ENCODE measurements at regions not wholly inside any gene's neighbourhood (a gene's known extent, or its start where the extent isn't known, plus 50 kb on each side); places are given as distances from the start of the nearest gene placed in this dataset.

- no peak for DNase-seq
- no peak overlapping the region for H3K4me3 Mint-ChIP-seq
- peaks cover 28 to 29% of the 10 kb centered on the region in 2 experiments for H3K4me1 Mint-ChIP-seq
- Histone ChIP-seq H2BK5ac (ENCODE audit: insufficient read length, low read length) (no peak overlapping the region), H4K8ac (replicated peaks; ENCODE audit: insufficient read length, low read depth, low read length) (no peak overlapping the region), H2BK120ac (ENCODE audit: low read depth, low read length, poor library complexity, severe bottlenecking) (no peak overlapping the region), H2AK5ac (ENCODE audit: insufficient read length, low read length) (no peak overlapping the region), H3K9me3 (ENCODE audit: control insufficient read depth, low read depth, low read length) (no peaks in the 10 kb centered on the region), H2BK15ac (ENCODE audit: low read depth, low read length) (no peak overlapping the region), H3K56ac (ENCODE audit: insufficient read length, low read depth, low read length) (no peak overlapping the region), H3K79me2 (ENCODE audit: insufficient read depth, low read length) (no peaks in the 10 kb centered on the region), H3K9ac (ENCODE audit: extremely low read depth, insufficient read length, low read length) (no peak overlapping the region), H3K23me2 (ENCODE audit: insufficient read length, low read depth, low read length, poor library complexity, severe bottlenecking) (no peaks in the 10 kb centered on the region), H2AFZ (ENCODE audit: low read length) (no peak overlapping the region), H3K4me2 (ENCODE audit: insufficient read depth, insufficient read length, low read length) (no peak overlapping the region), H3K14ac (ENCODE audit: insufficient read depth, low read length) (no peak overlapping the region), H2BK20ac (ENCODE audit: low read depth, low read length, poor library complexity, severe bottlenecking) (no peak overlapping the region), H3K79me1 (ENCODE audit: insufficient read depth, low read depth, low read length, poor library complexity, severe bottlenecking) (no peaks in the 10 kb centered on the region), H3K18ac (ENCODE audit: insufficient read length, low read depth, low read length) (no peak overlapping the region), H4K5ac (ENCODE audit: insufficient read length, low read depth, low read length) (no peak overlapping the region), H4K20me1 (ENCODE audit: control insufficient read depth, insufficient read depth, insufficient read length) (no peaks in the 10 kb centered on the region), H3T11ph (ENCODE audit: low read length) (no peak overlapping the region), H4K91ac (ENCODE audit: insufficient read length, low read depth, low read length) (no peak overlapping the region), H3K4ac (ENCODE audit: low read depth, low read length) (no peak overlapping the region), H2BK12ac (ENCODE audit: insufficient read length, low read depth, low read length) (no peak overlapping the region), H3K27ac (ENCODE audit: insufficient read length, low read depth, low read length) (no peak overlapping the region), H3K23ac (ENCODE audit: insufficient read length, low read depth, low read length) (no peak overlapping the region), H3K4me1 (ENCODE audit: insufficient read depth, low read length) (peaks cover 4% of the 10 kb centered on the region; the same call in 1 of the 2 replicates), H3K27me3 (ENCODE audit: insufficient read depth, low read length) (no peaks in the 10 kb centered on the region)
- peaks cover 0 to 1% (median 0%) of the 10 kb centered on the region in 3 experiments; a peak in 1 of 7 replicates for H3K36me3 Mint-ChIP-seq (ENCODE audit: insufficient read depth in 1 of 3, low read depth in 3 of 3)
- no peak for TF ChIP-seq CTCF (conservative IDR thresholded peaks at IDR 0.05)
- H3K27ac Mint-ChIP-seq: no peak overlapping the region; a peak in 1 of 7 replicates
- H3K27me3 Mint-ChIP-seq (ENCODE audit: low read depth): no peaks in the 10 kb centered on the region
- no CpG with 5 or more reads among the region's 6 CpGs for WGBS (ENCODE audit: extremely low coverage, insufficient read length, low lambda C conversion rate)
- H3K9me3 Mint-ChIP-seq: no peaks in the 10 kb centered on the region
Observed at GRCh38 chr2:16180631-16181030, 240.3 kb downstream of the MYCN start.

All from H9 (cell line).